Parathyroid adenoma (tissue), 2 donors: ENCODE measurements at regions not wholly inside any gene's neighbourhood (a gene's known extent, or its start where the extent isn't known, plus 50 kb on each side); places are given as distances from the start of the nearest gene placed in this dataset.

Experiments used
- H2AFZ ChIP-seq: fragments of 300-600 bp; sonication (generic); one replicate; pipeline ENCODE4 v1.7.0; 2017; ENCODE audit warnings: antibody characterized with exemption, mild to moderate bottlenecking
- H3K27ac ChIP-seq: fragments of 300-600 bp; sonication (generic); one replicate; pipeline ENCODE4 v1.7.0; 2017
- H3K27me3 ChIP-seq: fragments of 300-600 bp; sonication (generic); one replicate; pipeline ENCODE4 v1.7.0; 2017; ENCODE audit warnings: low read length; ENCODE audit not compliant: control insufficient read depth, insufficient read depth
- H3K36me3 ChIP-seq: fragments of 300-600 bp; sonication (generic); one replicate; pipeline ENCODE4 v1.7.0; 2017; ENCODE audit warnings: low read length; ENCODE audit not compliant: control insufficient read depth, insufficient read depth
- H3K4me1 ChIP-seq: fragments of 300-600 bp; sonication (generic); one replicate; pipeline ENCODE4 v1.7.0; 2017; ENCODE audit warnings: control low read depth
- H3K4me2 ChIP-seq: fragments of 300-600 bp; sonication (generic); one replicate; pipeline ENCODE4 v1.7.0; 2017; ENCODE audit warnings: low read length
- H3K4me3 ChIP-seq: fragments of 300-600 bp; sonication (generic); one replicate; pipeline ENCODE4 v1.7.0; 2017; ENCODE audit warnings: low read depth, low read length
- H3K79me2 ChIP-seq: fragments of 300-600 bp; sonication (generic); one replicate; pipeline ENCODE4 v1.7.0; 2017; ENCODE audit warnings: control low read depth
- H3K9ac ChIP-seq: fragments of 300-600 bp; sonication (generic); one replicate; pipeline ENCODE4 v1.7.0; 2017; ENCODE audit warnings: mild to moderate bottlenecking
- H3K9me3 ChIP-seq: fragments of 300-600 bp; sonication (generic); one replicate; pipeline ENCODE4 v1.7.0; 2017; ENCODE audit warnings: low read length; ENCODE audit not compliant: control insufficient read depth
- TF ChIP-seq, protein P1 (sequence below): fragments of 300-600 bp; sonication (generic); IDR thresholded peaks from one replicate; pipeline ENCODE4 v1.7.0; 2017; ENCODE audit warnings: antibody characterized with exemption, mild to moderate bottlenecking
- donor health status: primary hyperparathyroidism.

DNA sequence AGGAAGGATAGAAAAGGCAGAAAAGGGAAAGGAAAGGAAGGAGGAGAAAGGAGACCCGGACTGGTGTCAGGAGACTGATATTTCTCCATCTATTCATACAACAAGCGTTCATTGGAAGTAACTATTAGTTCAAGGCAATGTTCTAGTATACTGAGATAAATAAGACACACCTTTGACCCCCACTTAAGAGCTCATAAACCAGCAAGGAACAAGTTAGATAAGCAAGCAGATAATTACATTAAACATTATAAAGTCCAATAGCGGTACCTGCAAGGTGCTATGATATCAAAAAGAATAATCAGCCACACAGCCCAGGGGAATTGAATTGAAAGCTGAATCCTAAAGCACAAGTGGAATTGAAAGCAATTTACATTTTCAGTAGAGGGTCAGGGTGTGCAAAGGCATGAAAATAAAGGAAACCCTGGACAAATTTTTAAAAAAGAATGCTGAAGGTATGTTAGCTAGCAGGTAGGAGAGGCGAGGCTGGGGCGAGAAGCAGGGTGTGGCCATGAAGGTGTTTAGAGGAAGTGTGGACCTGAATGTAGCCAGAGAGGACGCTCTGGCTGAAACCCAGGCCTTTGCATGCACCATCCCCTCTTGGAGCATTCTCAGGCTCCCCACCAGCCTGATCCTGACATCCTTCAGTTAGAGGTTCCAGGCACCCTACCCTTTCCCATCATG lies 200.0 kb downstream of the SETD4 start:
- H2AFZ ChIP-seq: no peak overlapping the region
- no peaks in the 10 kb centered on the region for H3K9me3 ChIP-seq
- no peaks in the 10 kb centered on the region for H3K36me3 ChIP-seq
- no peaks in the 10 kb centered on the region for H3K4me1 ChIP-seq
- H3K4me2 ChIP-seq: no peak overlapping the region
- H3K27ac ChIP-seq: no peak overlapping the region
- no peak overlapping the region for H3K9ac ChIP-seq
- no peaks in the 10 kb centered on the region for H3K27me3 ChIP-seq
- TF ChIP-seq, protein P1, sequence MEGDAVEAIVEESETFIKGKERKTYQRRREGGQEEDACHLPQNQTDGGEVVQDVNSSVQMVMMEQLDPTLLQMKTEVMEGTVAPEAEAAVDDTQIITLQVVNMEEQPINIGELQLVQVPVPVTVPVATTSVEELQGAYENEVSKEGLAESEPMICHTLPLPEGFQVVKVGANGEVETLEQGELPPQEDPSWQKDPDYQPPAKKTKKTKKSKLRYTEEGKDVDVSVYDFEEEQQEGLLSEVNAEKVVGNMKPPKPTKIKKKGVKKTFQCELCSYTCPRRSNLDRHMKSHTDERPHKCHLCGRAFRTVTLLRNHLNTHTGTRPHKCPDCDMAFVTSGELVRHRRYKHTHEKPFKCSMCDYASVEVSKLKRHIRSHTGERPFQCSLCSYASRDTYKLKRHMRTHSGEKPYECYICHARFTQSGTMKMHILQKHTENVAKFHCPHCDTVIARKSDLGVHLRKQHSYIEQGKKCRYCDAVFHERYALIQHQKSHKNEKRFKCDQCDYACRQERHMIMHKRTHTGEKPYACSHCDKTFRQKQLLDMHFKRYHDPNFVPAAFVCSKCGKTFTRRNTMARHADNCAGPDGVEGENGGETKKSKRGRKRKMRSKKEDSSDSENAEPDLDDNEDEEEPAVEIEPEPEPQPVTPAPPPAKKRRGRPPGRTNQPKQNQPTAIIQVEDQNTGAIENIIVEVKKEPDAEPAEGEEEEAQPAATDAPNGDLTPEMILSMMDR: no peak
- H3K79me2 ChIP-seq: no peaks in the 10 kb centered on the region
- no peak overlapping the region for H3K4me3 ChIP-seq

DNA sequence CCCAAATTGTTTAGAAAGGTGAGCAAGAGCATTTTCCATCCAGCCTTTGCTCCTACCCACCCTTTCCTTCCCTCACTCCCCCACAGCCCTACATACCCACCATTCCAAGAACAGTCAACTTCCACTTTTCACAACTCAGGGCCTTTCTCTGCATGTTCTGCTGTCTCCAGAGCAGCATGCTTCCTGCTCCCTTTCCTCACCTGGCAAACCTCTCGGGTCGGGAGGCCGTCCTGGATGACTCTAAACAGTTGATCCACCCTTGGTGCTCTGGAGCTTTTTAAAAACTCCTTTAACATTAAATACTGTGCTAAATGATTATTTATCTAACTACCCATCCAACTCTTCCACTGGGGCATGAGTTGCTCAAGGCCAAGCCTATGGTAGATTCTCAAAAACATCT lies 200.6 kb downstream of the SETD4 start:
- no peak overlapping the region for H3K4me2 ChIP-seq

DNA sequence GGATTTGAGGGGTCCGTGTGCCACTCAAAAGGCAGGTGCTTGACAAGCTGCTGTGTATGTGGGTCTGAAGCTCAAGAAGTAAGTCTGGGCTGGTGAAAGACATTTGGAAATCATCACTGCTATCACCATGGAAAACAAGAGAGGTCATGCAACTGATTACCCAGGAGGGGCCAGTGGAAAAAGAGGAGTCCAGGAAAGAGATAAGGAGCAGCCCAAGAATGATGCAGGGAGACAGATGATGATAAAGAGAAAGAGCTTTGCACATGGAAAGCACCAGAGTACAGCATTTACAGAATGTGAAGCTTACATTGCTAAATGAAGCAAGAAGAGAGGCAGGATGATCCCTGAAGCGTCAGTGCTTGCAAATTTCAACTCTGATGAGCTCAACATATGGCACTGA lies 203.2 kb downstream of the SETD4 start:
- Histone ChIP-seq H2AFZ (no peak overlapping the region), H3K4me1 (no peaks in the 10 kb centered on the region), H3K9ac (no peak overlapping the region), H3K4me2 (no peak overlapping the region), H3K36me3 (no peaks in the 10 kb centered on the region), H3K27me3 (no peaks in the 10 kb centered on the region), H3K79me2 (no peaks in the 10 kb centered on the region), H3K9me3 (no peaks in the 10 kb centered on the region), H3K27ac (no peak overlapping the region), H3K4me3 (no peak overlapping the region)
- TF ChIP-seq, protein P1: no peak

More for the DNA sequence above, 200.6 kb downstream of the SETD4 start:
- Histone ChIP-seq H2AFZ (no peak overlapping the region), H3K4me1 (no peaks in the 10 kb centered on the region), H3K36me3 (no peaks in the 10 kb centered on the region), H3K79me2 (no peaks in the 10 kb centered on the region), H3K4me3 (no peak overlapping the region), H3K9me3 (no peaks in the 10 kb centered on the region), H3K9ac (no peak overlapping the region), H3K27ac (no peak overlapping the region), H3K27me3 (no peaks in the 10 kb centered on the region)
- TF ChIP-seq, protein P1: no peak

DNA sequence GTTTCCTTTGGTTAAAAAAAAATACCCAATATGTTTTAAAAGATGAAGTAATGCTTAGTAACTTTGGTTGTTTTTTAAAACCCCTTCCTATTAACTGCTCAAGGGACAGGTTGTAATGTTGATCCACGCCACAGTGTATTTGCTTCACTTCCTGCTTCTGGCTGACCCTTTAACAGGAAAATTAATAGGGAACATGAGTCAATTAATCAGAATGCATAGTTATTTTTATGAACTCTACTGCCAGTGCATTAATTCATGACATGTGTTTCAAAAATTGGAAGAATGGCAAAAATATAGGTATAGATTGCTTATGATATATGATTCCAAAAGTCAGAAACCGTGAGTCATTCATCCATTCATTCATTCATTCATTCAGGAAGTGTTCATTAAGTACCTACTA lies 204.8 kb downstream of the SETD4 start:
- Histone ChIP-seq H3K9ac (no peak overlapping the region), H3K27me3 (no peaks in the 10 kb centered on the region), H3K79me2 (no peaks in the 10 kb centered on the region), H3K4me3 (no peak overlapping the region), H2AFZ (no peak overlapping the region), H3K4me1 (no peaks in the 10 kb centered on the region), H3K9me3 (no peaks in the 10 kb centered on the region), H3K27ac (no peak overlapping the region), H3K4me2 (no peak overlapping the region), H3K36me3 (no peaks in the 10 kb centered on the region)
- TF ChIP-seq, protein P1: no peak

DNA sequence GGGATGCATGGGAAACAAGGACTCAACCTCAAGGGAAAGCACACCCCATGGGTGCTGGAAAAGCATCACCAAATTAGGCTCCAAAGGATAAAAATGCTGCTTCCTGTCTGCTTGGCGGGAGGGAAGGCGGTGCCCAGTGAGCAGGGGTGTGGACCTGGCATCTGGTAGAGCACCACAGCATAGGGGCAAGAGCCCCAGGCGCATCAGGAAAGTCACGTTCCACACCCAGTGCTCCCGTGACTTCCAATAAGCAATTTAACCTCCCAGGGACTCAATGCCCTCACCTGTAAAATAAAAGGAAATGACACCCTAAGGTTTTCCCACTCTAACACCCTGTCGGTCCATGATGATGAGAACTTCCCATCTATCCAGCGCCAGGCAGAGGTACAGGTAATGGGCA lies 206.0 kb downstream of the SETD4 start:
- Histone ChIP-seq H2AFZ (no peak overlapping the region), H3K36me3 (no peaks in the 10 kb centered on the region)

More for the DNA sequence above, 206.0 kb downstream of the SETD4 start:
- Histone ChIP-seq H3K4me2 (no peak overlapping the region), H3K4me3 (no peak overlapping the region), H3K79me2 (no peaks in the 10 kb centered on the region), H3K9ac (no peak overlapping the region), H3K27me3 (no peaks in the 10 kb centered on the region), H3K9me3 (no peaks in the 10 kb centered on the region), H3K4me1 (no peaks in the 10 kb centered on the region), H3K27ac (no peak overlapping the region)
- TF ChIP-seq, protein P1: no peak
